Activated CD4-positive, alpha-beta T cell treated with anti-CD3 and anti-CD28 coated beads for 24 hours (primary cell): ENCODE measurements at regions not wholly inside any gene's neighbourhood (a gene's known extent, or its start where the extent isn't known, plus 50 kb on each side); places are given as distances from the start of the nearest gene placed in this dataset.

ENCODE experiments used
- DNase-seq, 2 donors: peaks; one replicate each; pipeline ENCODE4 v3.0.0-alpha.2; 2020; ENCODE audit warnings: low read depth in 2 of 2

DNA sequence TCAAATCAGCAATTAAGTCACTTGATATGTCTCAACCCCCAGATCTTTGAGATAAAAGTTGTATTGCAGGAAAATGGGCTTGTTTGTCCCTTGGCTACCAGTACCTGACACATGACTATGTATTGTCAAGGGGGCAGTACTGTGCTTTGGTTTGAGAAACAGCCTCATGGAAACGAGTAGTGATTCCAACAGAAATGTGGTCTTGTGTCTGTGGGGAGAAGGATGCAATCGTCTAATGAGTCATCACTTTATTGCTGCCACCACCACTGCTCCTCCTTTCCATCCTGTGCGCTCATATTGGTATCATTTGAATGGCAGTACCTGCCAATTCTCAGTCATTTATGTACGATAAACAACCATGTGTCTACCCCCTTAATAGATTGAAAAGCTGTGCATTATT, 72.8 kb upstream of the ARHGAP5 start:
- DNase-seq, result no peak

DNA sequence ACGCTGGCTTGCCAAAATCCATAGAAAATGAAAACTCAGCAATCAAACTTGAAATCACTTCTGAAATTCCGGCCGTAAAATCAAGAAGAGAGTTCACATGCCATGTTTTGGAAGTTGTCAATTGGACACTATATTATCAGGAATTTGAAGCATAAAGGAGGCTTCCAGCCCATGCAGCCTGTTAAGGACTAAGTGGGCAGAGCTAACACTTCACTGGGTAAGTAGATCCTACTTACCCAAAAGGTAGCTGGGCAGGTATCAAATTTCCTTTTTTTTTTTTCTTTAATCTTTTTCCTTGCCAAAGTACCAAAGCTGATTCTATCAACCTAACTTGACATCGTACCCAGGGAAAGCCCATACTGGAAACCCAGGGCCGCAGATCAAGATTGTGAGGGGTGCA, 71.5 kb upstream of the ARHGAP5 start:
- DNase-seq, result no peak

DNA sequence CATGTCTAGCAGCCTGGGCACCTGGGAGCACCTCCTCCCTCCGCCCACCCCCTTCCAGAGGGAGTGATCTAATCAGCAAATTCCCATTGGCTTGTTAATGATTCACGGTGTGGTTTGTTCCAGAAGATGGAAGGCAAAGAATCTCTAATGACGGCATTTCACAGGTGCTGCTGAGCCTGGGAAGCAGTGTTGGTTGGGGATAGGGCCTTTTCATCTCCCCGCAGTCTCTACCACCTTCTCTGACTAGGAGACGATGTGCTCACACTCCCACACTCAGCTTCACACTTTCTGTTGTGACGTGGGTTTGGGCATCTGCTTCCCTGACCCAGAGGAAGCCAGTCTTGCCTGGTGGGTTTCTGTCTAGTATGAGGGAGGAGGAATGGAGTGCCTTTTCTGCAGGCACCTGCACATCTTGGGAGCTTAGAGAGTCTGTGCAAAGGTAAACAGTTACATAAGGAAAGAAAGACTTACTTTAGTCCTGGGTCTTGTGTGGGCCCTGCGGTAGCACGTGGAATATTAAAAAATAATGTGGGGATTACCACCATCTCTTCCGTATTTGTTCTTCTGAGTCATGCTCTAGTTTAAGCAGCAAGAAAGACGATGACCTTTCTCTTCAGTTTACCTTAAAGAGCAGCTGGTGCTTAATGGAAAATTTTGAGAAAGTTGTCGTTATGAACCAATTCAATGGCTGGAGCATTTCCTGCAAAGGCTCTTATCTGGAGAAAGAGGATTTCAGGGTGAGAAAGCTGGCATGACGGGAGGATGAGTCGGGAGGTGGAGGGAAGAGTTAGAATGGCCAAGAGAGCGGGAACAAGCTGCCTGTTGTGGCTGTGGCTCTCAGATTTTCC, 70.6 kb upstream of the ARHGAP5 start:
- DNase-seq, result no peak

DNA sequence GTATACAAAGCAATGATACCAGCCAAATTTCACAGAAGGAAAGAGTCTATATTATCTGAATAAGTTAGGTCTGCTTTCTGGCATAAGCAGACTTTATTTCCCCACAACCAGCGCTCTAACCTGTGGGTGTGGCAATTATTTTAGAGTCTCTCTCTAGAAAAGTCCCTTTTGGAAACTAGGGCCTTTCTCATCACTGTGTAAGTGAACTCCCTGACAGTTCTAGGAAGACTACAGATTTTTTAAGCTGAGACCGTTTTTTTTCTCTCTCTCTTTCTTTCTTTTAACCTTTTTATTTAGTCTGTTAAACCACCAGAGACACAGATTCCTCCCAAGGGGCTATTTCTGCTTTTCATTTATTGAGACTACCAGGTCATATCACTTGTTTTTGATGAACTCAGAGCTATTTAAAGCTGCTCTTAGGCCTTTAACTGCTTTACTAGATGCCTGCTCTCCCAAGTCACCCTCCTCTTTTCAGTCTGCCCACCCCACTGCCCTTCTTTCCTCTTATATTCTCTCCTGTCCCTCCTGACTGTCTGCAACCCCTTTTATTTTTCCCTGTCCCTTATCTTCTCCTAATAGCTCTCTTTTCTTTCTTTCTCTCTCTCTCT, 69.2 kb upstream of the ARHGAP5 start:
- no peak for DNase-seq

DNA sequence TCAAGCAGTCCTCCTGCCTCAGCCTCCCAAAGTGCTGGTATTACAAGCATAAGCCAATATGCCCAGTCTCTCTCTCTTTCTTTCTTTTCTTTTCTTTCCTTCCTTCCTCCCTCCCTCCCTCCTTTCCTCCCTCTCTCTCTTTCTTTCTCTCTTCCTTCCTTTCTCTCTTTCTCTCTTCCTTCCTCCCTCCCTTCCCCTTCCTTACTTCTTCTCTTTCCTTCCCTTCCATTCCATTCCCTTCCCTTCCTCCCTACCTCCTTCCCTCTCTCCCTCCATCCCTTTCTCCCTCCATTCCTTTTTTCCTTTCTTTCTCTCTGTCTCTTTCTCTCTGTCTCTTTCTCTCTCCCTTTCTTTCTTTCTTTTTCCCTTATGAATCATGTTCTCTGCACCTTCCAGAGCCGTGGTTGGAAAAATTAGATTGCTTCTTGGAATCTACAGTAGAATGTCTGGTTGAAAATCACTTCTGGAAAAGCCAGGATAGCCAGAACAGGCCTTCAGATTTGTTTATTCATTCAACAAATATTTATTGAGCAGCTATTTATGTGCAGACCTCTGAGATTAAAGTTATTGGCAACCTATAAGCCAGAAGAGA, 68.4 kb upstream of the ARHGAP5 start:
- no peak for DNase-seq

DNA sequence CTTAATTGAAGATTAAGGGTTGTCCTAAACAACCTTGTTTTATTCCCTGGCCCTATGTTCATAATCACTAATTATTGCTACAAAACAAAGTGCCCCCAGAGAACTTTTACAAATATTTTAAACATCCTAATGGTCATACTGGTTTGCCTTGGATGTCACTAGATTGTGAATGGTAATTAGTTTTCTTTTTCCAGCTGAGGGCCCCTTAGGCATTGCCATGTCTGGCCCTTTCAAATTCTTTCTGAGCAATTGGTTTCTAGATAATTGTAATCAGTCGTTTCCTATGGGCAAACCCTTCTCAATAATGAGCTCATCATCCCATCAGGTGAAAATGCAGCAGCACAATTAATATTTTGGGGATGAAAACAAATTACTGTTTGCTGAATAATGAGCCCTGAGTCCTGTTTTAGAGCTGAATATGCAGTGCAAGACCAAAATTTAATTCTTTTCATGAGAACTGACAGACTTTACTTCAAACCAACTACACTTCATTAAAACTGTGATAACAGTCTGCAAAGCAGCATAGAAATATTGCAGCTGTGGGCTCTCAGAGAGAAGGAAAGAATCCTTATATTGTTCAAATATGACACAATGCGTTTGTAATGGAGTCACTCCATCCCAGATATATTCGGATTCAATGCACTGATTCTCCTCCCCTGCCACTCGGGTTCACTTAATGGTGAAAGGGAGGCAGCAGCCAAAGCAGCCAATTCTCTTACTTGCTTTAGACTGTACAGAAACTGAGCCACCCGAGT, 67.7 kb upstream of the ARHGAP5 start:
- DNase-seq, result no peak

DNA sequence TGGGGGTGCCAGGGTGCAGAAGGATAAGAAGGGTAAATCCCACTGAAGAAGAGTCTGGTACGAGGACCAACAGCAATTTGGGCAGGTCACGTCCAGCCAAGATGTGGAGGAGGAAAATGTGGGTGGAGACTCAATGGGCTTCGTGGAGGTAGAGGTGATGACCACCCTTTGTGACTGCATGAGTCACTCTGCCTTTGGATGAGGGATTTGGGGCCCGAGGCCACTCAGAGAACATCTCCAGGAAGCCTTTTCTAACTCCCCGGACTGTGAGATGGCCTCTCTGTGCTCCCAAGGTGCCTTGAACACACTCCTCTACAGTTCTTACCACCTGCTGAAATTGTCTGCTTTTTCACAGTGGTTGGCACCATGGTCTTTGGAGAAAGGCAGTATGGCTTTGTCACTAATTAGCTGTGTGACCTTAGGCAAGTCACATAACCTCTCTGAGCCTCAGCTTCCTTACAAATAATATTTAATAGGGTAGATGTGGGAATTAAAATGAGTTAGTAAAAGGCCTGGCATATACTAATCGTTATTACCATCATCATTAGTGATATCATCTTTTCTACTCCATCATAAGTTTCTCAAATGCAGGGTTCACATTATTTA, 67.0 kb upstream of the ARHGAP5 start:
- DNase-seq, result no peak

DNA sequence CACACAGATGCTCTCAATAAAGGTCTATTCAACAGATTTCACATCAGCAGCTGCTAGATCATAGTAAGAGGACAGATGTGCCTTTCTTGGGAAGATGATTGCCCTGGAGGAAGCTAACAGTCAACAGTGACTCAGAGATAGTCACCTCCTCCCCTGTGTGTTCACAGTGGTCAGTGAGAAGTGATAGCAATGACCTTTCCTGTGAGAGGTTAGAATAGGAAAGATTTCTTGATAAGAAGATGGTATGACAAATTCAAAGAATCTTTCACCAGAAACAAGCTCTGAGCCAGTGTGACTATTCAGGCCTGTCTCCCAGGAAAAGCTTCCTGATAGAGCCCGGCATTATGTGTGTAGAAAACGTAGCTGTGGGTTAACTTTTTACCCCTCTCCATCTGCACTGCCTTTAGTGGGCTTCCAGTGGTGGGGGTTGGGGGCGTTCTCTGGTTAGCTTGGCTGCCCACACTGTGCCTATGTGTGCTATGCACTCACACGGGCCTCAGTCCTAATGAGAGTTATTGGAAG, 66.4 kb upstream of the ARHGAP5 start:
- no peak for DNase-seq

DNA sequence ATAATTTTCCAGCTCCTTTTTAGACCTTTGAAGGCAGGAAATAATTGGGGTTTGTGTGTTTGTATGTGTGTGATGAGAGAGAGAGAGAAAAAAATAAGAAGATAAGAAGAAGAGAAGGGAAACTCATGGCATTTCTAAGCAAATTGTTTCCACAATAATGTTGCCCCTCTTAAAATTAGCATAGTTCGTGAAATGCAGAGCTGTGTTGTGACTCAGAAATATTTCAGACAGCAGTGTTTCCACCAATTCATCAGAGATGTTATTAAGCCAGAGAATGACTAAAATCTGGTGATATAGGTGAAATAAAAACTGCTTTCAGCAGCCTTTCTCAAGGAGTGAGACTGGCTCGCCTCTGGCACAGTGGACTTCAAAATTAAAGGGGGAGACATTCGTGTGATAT, 65.9 kb upstream of the ARHGAP5 start:
- no peak for DNase-seq

DNA sequence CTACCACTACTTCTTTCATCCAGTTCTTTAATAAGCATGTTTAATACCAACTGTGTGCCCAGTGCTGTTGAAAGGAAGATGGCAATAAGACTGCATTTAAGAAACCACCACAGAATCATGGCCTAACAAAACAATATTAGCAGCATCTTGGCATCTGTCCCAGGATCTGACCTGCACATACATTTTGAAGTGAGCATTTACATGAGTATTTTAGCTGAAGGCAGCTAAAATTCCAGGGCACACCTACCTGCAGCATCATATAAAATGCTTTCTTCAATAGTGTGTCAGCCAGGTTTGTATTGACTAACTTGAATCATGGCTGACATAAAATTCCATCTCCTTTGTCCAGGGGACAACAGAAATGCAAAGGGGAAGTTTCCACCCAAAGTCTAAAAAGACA, 65.0 kb upstream of the ARHGAP5 start:
- no peak for DNase-seq

DNA sequence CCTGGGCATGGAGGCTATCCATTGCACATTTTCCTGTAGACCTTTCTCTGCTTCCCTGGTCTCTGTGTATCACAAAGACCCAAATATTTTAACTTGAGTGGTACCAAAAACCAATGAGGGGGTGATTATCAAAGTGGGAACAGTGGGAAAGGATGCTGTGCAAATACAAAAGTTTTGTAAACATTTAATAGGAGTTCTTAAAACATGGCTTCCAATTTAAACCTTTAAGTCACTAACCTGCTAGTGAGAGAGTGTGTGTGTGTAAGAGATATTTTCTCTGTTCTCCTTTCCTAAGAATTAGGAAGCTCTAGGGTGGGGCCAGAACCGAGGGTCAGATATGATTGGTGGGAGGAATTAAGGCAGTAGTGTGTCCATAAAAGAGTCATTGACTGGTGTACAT, 64.5 kb upstream of the ARHGAP5 start:
- no peak for DNase-seq

DNA sequence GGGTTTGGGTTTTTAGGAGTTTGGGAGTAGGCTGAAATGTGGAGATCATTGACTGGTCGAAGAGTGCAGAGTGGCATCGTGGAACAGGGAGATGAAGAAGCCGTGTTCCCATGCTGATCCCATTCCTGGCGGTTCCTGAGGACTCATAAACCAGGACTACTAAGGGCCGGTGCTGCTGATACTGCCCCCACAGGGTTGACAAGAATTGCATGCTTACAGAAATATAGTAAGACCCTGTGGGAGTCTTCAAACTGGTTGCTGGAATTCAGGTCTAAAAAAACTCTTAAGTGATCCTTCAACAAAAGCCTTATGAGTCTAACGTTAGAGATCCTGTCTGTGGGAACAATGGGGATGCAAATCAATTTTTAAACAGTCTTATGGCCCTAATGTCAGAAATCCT, 64.0 kb upstream of the ARHGAP5 start:
- DNase-seq, result no peak

DNA sequence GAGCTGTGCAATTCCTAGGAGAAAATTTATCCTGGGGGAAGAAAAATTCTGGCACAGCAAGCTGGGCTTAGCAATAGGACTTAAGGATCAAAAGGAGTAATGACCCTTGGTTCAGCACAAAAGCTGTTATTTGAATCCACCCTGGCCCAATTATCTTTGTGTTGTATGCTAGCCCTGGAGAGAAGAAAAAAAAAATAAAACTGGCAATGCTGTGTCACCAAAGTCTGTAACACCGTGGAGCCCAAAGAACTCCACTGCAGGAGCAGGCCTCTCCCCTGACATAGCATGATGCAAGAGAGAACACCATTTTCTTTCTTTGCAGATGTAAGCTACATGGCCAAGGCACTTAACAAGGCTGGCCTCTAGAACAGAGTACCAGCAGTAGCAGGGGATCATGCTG, 63.0 kb upstream of the ARHGAP5 start:
- no peak for DNase-seq

DNA sequence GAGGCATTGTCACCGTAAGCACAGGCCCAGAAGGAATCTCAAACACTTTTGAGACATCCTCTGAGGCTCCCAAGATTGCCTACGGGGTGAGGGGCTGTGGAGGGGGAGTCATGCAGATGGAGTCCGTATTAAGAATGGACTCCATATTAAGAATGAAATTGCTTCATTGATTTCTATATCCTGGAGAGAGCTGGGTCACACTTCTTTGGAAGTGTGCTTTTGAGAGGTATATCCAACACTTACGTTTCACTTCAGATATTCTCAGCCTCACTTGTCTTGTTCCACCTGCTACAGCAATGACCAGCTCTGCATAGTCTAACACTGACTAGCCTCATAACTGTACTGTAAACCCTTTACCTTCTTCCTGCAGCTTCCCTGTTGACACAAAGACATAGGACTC, 62.6 kb upstream of the ARHGAP5 start:
- no peak for DNase-seq

DNA sequence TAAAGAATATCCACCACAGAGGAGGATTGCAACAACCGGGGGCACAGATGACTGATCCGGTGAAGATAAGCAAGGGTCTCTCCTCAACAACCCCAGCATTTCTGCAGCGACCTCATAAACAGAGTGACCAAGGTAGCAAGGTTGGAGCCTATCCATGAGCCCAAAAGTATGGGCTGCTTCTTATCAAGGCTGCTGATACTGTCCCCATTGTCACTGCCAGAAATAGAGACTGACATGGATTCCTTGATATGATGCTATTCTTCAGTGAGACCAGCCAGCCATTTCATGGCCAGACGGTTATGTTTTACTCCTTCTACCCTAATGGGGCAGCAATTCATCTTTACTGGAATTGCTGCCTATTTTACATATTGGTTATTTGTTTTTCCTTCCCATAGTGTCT, 61.9 kb upstream of the ARHGAP5 start:
- no peak for DNase-seq

DNA sequence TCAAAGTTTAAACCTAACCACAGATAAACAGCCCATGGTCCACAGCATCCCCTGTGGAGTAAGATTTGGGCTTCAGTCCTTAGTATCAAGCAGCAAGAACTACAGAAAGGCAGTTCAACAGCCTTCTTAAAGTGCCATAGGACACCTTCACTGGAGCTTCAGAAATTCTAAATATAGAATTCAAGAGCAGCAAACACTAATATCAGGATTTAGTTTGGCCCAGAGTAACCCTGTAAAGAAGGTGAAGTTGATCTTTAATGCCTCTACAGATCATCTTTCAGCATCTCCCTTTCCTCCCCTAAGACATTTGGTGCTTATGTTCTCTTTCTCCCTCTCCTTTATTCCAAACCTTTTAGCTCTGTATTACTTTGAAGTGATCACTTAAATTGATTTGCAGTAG, 59.5 kb upstream of the ARHGAP5 start:
- no peak for DNase-seq

DNA sequence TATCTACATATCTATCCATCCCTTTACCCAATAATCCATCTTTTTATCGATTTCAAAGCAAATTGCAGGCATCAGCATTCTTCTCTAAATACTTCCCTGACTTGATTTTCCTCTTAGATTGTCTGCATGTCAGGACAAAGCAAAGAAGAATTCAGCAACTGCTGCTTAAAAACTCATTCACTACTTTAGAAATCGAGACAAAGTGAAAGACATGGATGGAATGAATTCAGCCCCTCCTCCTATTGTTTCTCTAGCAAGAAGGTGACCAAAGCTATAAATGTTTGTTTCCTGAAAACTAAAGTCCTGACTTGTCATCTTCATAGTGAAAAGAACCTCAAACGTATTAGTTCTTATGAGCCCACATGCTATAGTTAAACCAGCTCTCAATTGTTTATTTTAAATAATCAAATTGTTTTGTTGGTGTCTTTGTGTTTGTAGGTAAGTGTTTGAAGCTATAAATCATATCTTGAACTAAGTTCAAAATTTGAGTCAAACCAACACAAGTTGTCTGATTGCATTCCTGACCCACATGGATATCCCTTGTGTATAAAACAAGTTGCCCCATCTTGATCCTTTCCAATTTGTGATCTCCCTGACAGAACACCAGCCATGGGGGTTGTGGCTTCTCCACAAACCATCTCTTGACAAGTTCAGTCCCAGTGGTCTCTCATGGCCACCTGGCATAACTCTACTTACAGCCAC, 58.6 kb upstream of the ARHGAP5 start:
- DNase-seq, result no peak

DNA sequence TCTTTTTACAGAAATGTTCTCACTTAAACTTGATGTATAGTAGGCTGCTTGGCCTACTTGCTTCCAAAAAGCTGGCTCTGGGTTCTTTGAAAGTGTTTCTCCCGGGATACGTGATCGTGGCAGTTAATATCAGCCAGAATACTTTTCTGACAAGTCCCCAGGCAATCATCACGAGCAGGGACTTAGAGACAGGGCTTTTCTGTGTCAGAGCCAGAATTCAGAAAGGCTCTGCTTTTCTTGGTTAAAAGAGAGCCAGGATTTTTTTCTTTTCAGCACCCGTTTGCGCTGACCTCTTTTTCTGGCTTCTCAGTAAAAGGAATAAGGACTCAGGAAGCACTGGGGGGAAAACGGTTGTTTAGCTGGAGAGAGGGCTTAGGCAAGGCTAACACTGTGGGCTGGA, 57.8 kb upstream of the ARHGAP5 start:
- no peak for DNase-seq

DNA sequence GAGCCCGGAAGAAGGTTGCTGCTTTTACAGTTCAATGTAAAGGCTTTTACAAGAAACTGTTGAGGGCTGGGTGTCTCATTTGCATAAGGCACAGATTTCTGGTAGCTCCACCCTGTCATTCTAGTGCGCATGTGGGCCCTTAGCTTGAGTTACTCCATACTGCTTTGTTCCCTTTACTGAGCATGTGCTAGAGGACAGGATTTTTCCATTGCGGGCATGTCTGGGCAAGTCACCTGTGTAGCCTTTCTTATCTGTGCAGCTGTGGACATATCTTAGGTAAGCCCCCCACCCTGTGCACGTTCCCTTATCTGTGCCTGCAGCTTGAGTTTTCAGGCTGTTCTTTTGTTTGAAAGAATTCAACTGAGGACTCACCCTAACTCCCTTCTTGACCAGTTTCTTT, 56.2 kb upstream of the ARHGAP5 start:
- DNase-seq, result no peak

DNA sequence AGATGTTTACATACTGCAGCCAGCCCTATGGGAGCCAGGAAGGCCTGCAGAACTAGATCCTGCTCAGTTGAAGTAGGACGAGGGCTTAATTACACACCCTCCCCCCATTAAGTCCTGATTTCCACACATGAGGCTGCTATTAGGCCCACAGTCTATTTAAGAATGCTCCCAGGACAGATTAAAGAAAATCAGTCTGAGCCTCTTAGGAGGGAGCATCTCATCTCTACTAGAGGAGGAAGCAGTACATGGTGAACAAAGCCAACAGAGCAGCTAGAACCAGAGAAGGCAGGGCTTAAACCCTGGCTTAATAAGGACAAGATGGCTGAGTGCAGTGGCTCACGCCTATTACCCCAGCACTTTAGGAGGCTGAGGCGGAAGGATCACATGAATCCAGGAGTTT, 55.8 kb upstream of the ARHGAP5 start:
- no peak for DNase-seq

DNA sequence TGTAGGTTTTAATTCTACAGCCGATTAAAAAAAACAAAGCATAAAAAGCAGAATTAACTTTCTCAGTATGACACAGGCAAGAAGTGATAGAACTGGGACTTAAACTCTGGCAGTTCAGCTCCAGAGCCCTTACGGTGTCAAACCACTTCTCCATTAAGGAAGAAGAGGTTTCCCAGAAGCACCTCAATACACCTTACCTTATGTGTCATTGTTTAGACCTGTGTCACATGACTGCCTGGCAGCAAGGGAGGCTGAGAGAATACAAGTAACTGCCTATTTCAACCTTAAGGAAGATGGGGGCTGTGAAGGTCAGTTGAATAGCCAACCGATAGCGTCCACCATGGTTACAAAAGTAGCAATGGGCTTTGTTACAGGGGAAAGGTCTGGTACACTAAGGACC, 54.6 kb upstream of the ARHGAP5 start:
- DNase-seq, result no peak
